ENCODE measurements at regions not wholly inside any gene's neighbourhood (a gene's known extent, or its start where the extent isn't known, plus 50 kb on each side); places are given as distances from the start of the nearest gene placed in this dataset.
A peak's percentile ranks its signal among the peaks of the same experiment; 100 is the strongest.

- no peak overlapping the region for H3K9ac ChIP-seq (ENCODE audit: low read depth, low read length)
- H3K4me1 ChIP-seq (ENCODE audit: insufficient read depth, low read length): peaks cover 8% of the 10 kb centered on the region
- ATAC-seq (ENCODE audit: insufficient read depth, low read depth): peak; percentile 81
- DNase-seq: peak; percentile 40
- TF ChIP-seq CTCF (IDR thresholded peaks at IDR 0.05; ENCODE audit: borderline replicate concordance, extremely low read depth, low read length, poor library complexity, severe bottlenecking) (peak; percentile 60), EZH2 (IDR thresholded peaks at IDR 0.05; ENCODE audit: borderline replicate concordance, low read depth, low read length, severe bottlenecking) (no peak)
- no peak overlapping the region for H3K27ac ChIP-seq (ENCODE audit: low read length)
- no peaks in the 10 kb centered on the region for H4K20me1 ChIP-seq (ENCODE audit: insufficient read depth, low read length)
- no peaks in the 10 kb centered on the region for H3K36me3 ChIP-seq (ENCODE audit: insufficient read depth, low read length)
- peak overlapping the region; percentile 58 for H2AFZ ChIP-seq (ENCODE audit: low read depth, low read length)
- H3K27me3 ChIP-seq (ENCODE audit: insufficient read depth, low read length, poor library complexity): no peaks in the 10 kb centered on the region
- H3K4me3 ChIP-seq (ENCODE audit: low read depth in 1 of 2, low read length in 2 of 2): no peak overlapping the region
- H3K79me2 ChIP-seq (ENCODE audit: insufficient read depth, low read length): no peaks in the 10 kb centered on the region
- H3K4me2 ChIP-seq (ENCODE audit: insufficient read depth, low read length): no peak overlapping the region
- no peaks in the 10 kb centered on the region for H3K9me3 ChIP-seq (ENCODE audit: insufficient read depth, low read length, severe bottlenecking)
Measured at GRCh38 chr4:131430302-131430701, 1718.8 kb upstream of the PCDH10 start.

DNA sequence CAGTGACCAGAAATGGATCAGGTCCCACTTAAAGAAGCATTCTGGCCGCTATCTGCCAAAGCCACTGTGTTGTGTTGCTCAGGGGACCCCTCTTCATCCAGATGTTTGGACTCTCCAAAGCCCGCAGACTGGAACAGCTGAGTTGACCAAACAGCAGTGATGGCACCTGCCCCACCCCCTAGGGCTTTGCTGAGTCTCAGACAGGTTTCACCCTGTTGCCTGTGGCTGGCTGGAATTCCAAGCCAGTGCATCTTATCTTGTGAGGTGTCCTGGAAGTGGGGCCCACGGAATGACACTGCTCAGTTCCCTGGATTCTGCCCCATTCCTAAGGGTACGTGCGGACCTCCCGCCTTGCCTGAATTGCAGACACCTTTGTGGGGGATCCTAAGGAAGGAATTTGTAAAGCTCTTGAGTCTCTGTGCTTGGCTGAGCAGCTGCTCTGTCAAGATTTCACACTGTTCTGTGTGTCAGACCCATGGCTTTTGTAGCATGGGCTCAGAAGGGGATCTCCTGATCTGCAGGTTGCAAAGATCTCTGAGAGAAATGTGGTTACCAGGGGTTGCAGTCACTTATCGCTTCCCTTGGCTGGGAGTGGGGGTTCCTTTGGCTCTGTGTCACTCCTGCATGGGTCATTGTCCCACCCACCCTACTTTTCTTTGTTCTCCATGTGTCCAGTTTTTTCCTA lies 1707.9 kb upstream of the PCDH10 start:
- Histone ChIP-seq H3K27me3 (ENCODE audit: insufficient read depth, low read length, poor library complexity) (no peaks in the 10 kb centered on the region), H2AFZ (ENCODE audit: low read depth, low read length) (no peak overlapping the region), H3K79me2 (ENCODE audit: insufficient read depth, low read length) (no peaks in the 10 kb centered on the region), H3K9ac (ENCODE audit: low read depth, low read length) (no peak overlapping the region), H3K36me3 (ENCODE audit: insufficient read depth, low read length) (no peaks in the 10 kb centered on the region), H3K4me3 (ENCODE audit: low read depth in 1 of 2, low read length in 2 of 2) (no peak overlapping the region), H3K4me1 (ENCODE audit: insufficient read depth, low read length) (no peaks in the 10 kb centered on the region), H3K27ac (ENCODE audit: low read length) (no peak overlapping the region), H3K4me2 (ENCODE audit: insufficient read depth, low read length) (no peak overlapping the region), H4K20me1 (ENCODE audit: insufficient read depth, low read length) (no peaks in the 10 kb centered on the region), H3K9me3 (ENCODE audit: insufficient read depth, low read length, severe bottlenecking) (no peaks in the 10 kb centered on the region)
- DNase-seq: no peak
- TF ChIP-seq CTCF (IDR thresholded peaks at IDR 0.05; ENCODE audit: borderline replicate concordance, extremely low read depth, low read length, poor library complexity, severe bottlenecking) (no peak), EZH2 (IDR thresholded peaks at IDR 0.05; ENCODE audit: borderline replicate concordance, low read depth, low read length, severe bottlenecking) (no peak)
- ATAC-seq (ENCODE audit: insufficient read depth, low read depth): 0 out of 3 replicates have a peak, but pooled peaks have one; percentile 17

GRCh38 chr4:131447883-131448282 lies 1701.2 kb upstream of the PCDH10 start:
- Histone ChIP-seq H3K27me3 (ENCODE audit: insufficient read depth, low read length, poor library complexity) (no peaks in the 10 kb centered on the region), H3K79me2 (ENCODE audit: insufficient read depth, low read length) (no peaks in the 10 kb centered on the region), H3K4me3 (ENCODE audit: low read depth in 1 of 2, low read length in 2 of 2) (no peak overlapping the region), H3K9ac (ENCODE audit: low read depth, low read length) (no peak overlapping the region), H3K4me2 (ENCODE audit: insufficient read depth, low read length) (no peak overlapping the region), H2AFZ (ENCODE audit: low read depth, low read length) (no peak overlapping the region; the same call in 1 of the 2 replicates), H3K27ac (ENCODE audit: low read length) (no peak overlapping the region), H3K36me3 (ENCODE audit: insufficient read depth, low read length) (no peaks in the 10 kb centered on the region), H4K20me1 (ENCODE audit: insufficient read depth, low read length) (no peaks in the 10 kb centered on the region), H3K9me3 (ENCODE audit: insufficient read depth, low read length, severe bottlenecking) (no peaks in the 10 kb centered on the region), H3K4me1 (ENCODE audit: insufficient read depth, low read length) (peaks cover 15% of the 10 kb centered on the region; the same call in 1 of the 2 replicates)
- ATAC-seq (ENCODE audit: insufficient read depth, low read depth) (no peak), DNase-seq (no peak)
- no peak for TF ChIP-seq CTCF (IDR thresholded peaks at IDR 0.05; ENCODE audit: borderline replicate concordance, extremely low read depth, low read length, poor library complexity, severe bottlenecking)

Data from DND-41 (cell line).